ENCODE measurements at regions not wholly inside any gene's neighbourhood (a gene's known extent, or its start where the extent isn't known, plus 50 kb on each side); places are given as distances from the start of the nearest gene placed in this dataset.
"Not testable (repeated sequence)": the region's sequence is repeated elsewhere in the genome, so short reads cannot be mapped to it uniquely, and the experiment has no call there.

DNA sequence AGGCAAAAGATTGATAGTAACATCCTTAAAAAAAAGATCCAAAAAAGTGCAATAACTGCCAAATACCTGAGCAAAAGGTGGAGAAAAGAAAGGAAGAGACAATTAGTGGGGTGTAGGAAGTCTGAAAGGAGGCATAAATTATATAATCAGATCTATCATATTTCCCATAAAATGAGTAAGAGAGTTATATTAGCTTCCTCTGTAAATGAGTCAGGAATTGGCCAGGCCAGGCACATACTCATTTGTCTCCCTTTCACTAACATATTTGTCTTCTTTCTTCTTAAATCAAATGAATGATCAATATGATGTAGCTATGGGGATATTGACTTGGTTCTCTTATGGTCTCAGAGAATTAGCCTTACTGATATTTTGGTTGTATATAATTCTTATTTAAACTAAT is 292.3 kb upstream of the CADM2 start:
- no peak for DNase-seq (ENCODE audit: low read depth in 3 of 3, low spot score in 2 of 3)

DNA sequence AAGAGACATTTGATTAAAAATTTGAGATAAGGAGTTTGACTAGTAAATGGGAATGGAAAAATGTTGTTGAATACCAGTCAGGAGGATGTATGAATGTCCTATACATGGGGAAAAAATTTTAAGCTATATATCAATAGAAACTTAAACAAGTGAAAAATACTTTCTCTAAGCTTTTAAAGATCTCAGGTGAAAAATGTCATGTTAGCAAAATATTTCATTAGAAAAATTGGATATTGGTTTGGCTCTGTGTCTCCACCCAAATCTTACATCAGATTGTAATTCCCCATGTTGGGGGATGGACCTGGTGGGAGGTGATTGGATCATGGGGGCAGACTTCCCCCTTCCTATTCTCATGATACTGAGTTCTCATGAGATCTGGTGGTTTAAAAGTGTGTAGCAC is 279.6 kb upstream of the CADM2 start:
- no peak for DNase-seq (ENCODE audit: low read depth in 3 of 3, low spot score in 2 of 3)

DNA sequence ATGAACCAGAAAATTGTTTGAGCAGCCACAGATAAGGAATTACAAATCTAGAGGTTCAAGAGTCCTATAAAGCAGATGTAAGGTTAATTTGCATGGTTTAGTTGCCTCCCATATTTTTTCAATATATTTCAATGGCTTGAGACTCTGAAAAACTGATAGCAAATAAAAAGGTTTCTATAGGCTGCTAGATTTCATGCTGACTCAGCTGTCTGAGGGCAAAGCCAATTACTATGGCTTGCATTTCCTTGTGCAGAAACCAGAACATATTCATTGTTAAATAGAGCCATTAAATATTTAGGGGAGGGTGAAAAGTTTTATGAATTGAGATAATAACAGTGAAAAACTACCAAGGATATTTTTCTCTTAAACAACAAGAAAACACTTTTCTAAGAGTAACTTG is 278.1 kb upstream of the CADM2 start:
- no peak for DNase-seq (ENCODE audit: low read depth in 3 of 3, low spot score in 2 of 3)

DNA sequence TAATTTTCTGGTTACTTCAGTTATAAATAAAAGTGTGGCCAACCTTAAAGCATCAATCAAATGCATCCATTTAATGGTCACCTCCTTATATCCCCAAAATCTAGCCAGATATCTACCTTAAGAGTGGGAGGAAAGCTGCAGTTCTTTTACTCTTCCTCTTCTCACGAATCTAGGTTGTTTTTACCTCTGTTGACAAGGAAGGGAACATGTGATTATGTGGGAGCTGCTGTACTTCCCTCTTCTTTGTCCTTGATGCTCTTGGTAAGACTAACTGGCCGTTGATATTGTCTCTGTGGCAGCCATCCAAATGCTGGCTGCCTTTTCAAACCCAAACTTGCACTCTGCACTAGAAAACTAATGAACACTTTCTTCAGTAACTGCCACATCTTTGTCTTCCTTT is 275.3 kb upstream of the CADM2 start:
- DNase-seq (ENCODE audit: low read depth in 3 of 3, low spot score in 2 of 3): no peak

DNA sequence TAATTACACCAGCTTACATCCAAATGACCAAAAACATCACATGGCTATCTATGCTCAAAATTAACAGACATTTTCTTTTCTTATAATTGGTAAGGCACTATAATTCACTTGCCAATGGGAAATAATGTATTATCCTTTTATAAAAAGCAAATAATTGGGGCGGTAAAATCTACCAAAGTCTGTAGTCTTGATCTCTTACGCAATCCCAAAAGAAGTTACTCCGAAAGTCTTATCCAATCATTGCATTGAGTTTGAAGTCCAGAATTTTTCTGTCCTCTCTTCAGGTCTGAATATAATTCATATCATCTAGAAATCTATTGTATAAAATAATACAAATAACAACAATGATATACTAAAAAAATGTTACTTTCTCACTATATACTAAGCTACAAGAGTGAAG is 273.3 kb upstream of the CADM2 start:
- DNase-seq (ENCODE audit: low read depth in 3 of 3, low spot score in 2 of 3): no peak

DNA sequence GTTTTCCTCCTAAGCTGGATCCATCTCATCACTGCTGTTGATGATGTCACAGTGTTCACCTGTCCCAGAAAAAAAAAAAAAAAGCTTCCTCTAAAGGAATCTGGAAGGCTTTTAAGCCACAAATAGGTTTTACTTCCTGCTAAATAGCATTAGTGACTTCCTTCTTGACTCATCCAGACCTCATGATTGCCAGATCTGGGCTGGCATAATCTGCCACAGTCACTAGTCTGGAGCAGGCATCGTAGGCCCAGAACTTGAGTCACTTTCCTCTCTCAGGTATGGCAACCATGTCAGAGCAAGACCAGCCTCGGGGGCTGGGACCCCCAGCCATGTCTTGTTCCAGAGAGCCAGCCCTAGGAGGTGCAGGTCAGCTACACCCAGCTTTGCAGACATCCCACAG is 266.5 kb upstream of the CADM2 start:
- DNase-seq (ENCODE audit: low read depth in 3 of 3, low spot score in 2 of 3): no peak

DNA sequence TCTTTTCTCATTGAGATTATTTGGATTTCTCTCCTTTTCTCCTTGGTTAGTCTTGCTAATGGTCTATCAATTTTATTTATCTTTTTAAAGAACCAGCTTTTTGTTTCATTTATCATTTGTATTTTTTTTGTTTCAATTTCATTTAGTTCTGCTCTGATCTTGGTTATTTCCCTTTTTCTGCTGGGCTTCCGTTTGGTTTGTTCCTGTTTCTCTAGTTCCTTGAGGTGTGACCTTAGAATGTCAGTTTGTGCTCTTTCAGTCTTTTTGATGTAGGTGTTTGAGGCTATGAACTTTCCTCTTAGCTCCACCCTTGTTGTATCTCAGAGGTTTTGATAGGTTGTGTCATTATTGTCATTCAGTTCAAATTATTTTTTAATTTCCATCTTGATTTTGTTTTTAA is 248.5 kb upstream of the CADM2 start:
- not testable (repeated sequence) for DNase-seq (ENCODE audit: low read depth in 3 of 3, low spot score in 2 of 3)

DNA sequence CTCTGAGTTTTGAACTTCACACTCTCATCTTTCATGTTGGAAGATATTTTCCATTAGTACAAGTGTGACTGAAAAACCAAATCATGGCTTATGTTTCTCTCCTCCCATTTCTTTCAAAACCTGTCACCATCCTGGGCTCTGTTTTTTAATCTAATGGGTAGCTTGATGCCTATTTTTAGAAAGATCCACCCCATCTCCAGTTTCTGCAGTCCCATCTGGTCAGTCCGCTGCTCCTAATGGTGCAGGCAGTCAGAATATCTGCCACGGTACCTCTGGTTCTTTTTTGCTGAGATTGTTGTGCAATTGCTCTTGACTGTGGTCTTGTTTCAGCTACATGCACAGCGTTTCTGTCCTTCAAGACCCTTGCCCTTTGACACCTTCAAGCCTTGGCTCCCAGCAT is 240.9 kb upstream of the CADM2 start:
- no peak for DNase-seq (ENCODE audit: low read depth in 3 of 3, low spot score in 2 of 3)

DNA sequence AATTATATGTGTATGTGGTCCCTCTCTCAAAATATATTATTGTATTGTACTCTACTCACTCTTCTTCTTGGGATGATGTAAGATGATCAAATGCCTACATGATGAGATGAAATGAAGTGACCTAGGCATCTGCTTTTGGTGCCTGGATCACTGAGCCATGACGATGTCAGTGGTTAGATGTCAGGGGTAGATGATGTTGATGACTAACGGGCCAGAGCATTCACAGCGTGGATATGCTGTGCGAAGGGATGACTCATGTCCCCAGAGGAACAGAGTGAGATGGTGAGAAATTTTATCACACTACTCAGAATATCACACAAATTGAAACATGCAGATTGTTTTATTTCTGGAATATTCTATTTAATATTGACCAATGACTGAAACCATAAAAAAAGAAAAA is 233.9 kb upstream of the CADM2 start:
- DNase-seq (ENCODE audit: low read depth in 3 of 3, low spot score in 2 of 3): no peak

DNA sequence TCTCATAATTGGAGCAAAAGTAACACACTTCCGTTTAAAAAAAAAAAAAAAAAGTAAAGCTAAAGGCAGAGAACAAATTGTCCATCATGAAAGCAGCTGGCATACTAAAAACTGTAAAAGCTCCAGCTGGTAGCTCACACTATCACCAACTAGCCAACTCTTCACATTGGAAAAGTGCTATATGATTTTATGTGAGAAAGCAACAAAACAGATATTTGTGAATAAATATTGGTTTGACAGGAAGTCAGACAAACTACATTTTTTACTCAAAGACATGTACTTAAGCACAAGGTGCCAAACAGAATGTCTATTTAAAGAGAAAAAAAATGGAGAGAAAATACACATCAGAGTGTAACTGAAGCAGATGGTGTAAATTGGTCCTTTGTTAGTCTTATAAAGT is 231.2 kb upstream of the CADM2 start:
- DNase-seq (ENCODE audit: low read depth in 3 of 3, low spot score in 2 of 3): no peak

DNA sequence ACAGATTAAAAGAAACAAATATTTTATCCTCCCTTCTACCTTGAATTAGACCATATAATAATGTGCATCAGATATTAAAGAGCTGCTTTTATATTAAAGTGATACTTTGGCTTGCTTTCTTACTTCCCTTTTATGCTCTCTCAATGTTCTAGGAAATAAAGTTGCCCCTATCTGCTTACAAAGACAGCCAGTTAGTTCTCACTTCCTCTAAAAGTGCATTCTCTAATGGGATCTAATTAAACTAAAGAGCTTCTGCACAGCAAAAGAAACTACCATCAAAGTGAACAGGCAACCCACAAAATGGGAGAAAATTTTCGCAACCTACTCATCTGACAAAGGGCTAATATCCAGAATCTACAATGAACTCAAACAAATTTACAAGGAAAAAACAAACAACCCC is 224.1 kb upstream of the CADM2 start:
- not testable (repeated sequence) for DNase-seq (ENCODE audit: low read depth in 3 of 3, low spot score in 2 of 3)

DNA sequence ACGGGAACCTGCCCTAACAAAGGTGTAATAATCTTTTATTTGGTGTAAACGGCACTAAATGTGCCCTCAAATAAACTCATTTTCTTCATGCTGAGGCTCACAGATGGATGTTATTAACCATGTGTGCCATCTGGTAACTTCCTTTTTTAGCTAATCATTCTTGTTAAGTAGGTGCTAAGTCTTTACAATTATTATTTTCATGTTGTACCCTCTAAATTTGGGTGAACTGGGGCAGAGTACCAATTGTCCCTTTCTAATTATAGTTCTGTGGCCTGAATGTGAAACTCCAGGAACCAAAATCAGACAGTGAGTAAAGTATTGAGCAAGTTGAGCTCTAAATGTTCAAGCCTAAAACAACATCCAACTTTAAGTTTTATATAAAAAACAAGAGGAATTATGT is 220.7 kb upstream of the CADM2 start:
- no peak for DNase-seq (ENCODE audit: low read depth in 3 of 3, low spot score in 2 of 3)

DNA sequence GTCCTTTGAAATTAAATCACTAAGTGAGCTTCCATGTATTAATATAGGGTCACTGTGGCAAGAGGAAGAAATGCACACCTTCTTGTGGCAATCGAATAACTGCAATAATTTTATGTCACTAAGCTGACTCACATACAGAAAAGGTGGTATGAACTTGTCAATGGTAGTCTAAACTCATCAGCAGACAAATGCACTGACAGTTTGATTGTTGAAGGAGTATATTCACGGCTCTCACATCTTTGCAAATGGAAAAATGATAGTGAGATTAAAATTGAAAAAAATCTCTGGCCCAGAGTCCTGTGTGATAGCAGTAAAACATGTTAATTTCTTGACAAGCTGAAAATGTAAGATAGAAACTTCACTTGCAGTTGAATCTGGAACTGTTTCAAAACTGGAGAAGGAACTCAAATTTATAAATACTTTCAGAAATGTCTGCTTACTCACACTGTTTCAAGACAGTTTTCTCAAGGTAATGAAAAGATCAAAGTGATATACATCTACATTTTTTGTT is 215.8 kb upstream of the CADM2 start:
- DNase-seq (ENCODE audit: low read depth in 3 of 3, low spot score in 2 of 3): no peak

DNA sequence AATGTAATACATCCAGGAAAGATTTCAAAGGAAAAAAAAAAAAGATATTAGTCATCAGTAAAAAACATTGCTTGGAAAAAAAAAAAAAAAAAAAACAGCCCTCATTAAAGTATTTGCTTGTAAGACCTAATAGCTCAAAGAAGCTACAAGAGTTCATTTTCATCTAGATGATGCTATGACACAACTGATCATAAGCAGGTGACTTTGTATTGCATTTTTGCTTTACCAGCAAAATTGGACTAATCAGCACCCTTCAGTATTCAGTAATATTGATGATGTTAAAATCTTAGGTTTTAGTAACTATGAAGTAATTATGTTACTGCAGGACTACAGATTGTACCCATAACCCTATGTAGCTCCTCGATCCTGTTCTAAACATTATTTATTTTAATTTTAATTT is 214.7 kb upstream of the CADM2 start:
- no peak for DNase-seq (ENCODE audit: low read depth in 3 of 3, low spot score in 2 of 3)

DNA sequence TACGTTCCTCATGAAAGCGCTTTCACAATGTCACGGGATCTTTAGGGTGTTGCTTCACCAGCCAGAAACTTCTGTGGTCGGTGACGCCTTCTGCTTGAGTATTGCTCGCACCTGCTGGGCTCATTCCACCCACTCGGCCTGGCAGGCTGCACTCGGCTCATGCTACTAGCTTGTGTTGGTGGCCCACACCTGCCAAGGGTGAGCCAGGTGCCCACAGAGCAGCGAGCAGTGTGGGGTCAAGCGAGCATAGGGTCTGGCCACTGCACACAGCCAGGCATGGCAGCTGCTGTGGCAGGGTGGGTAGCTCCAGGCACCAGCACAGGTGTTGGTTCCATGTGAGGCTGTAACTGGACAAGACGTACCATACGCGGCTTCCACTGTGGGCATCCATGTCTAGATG is 202.9 kb upstream of the CADM2 start:
- no peak for DNase-seq (ENCODE audit: low read depth in 3 of 3, low spot score in 2 of 3)

DNA sequence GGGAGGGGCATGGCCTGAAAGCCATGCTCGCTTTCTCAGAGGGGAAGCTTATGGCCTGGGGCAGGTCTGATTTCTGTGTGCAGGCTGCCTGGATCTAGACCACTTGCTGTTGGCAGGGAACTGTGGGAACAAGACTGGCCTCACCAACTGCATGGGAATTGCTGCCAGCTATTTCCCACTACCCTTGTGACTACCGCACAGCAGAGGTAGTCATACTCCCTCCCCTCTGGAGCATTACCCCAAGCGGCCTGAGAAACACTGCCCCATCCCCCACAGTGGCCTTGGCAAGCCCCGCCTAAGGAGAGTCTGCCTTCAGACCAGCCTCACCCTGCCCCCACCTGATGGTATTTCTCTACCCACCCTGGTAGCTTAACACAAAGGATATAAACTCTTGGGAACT is 199.4 kb upstream of the CADM2 start:
- DNase-seq (ENCODE audit: low read depth in 3 of 3, low spot score in 2 of 3): no peak

DNA sequence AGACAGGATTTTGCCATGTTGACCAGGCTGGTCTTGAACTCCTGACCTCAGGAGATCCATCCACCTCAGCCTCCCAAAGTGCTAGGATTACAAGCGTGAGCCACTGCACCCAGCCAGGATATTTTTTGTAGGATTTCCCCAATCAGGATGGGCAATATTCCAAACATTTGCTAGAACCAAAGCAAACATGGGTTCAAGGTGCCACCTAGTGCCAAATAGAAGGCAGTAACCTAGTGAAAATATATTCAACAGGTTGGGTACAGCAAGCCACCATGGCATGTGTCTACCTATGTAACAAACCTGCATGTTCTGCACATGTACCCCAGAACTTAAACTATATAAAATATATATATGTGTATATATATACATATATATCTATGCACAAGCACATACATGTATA is 185.9 kb upstream of the CADM2 start:
- no peak for DNase-seq (ENCODE audit: low read depth in 3 of 3, low spot score in 2 of 3)

DNA sequence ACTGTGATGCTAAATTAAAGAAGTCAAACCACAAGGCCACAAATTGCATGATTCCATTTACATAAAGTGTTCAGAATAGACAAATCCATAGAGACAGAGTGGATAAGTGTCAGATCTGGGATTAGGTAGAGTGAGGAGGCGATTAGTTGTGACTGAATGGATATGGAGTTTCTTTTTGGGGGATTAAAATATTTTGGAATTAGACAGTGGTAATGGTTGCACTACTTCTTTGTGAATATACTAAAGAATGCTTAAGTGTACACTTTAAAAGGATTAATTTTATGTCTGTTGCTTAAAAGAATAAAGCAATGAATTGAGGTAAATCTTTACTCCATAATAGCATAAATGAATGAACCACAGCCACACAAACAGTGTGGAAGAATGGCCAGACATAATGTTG is 175.5 kb upstream of the CADM2 start:
- DNase-seq (ENCODE audit: low read depth in 3 of 3, low spot score in 2 of 3): no peak

DNA sequence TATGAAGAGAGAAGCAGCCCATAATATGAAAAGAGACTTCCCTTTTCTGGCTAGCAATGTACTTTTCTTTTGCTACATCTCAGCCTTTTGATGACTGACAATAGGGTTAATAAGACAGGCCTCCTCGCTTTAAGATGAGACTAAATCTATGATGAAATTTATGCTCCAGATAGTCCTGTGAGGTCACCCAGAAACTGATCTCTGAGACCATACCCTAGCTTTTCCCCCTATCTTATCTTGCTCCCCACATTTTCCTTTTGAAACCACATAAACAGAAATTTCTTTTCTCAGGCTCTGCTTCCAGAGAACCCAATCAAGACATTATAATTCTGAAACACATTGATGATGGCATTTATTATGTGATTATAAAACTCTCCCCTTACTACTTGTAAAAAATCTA is 168.8 kb upstream of the CADM2 start:
- DNase-seq (ENCODE audit: low read depth in 3 of 3, low spot score in 2 of 3): no peak

DNA sequence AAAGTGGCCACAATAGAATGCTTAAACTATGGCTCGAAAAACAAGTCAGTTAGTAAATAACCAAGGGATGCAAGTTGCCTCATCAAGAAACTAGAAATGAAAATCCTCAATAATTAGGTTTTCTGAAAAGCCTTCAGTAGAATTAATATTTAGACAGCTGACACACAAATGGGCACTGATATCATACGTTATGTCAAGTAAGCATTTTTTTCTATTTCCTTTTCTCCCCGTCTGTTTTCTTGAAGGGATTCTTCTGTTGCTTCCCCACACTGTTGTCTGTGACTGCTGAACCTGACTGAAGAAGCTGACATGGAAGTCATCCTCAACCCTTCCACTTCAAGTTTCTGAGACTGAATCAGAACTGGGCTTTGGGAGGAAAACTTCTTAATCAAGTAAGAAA is 151.8 kb upstream of the CADM2 start:
- no peak for DNase-seq (ENCODE audit: low read depth in 3 of 3, low spot score in 2 of 3)

DNA sequence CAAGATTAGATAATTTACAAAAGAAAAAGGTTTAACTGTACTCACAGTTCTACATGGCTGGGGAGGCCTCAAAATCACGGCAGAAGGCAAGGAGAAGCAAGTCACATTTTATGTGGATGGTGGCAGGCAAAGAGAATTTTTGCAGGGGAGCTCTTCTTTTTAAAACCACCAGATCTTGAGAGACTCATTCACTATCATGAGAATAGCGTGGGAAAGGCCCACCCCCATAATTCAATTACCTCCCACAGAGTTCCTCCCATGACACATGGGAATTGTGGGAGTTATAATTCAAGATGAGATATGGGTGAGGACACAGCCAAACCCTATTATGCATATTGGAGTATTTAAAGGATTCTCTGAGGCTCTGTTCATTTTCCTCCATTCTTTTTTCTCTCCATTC is 138.7 kb upstream of the CADM2 start:
- no peak for DNase-seq (ENCODE audit: low read depth in 3 of 3, low spot score in 2 of 3)

DNA sequence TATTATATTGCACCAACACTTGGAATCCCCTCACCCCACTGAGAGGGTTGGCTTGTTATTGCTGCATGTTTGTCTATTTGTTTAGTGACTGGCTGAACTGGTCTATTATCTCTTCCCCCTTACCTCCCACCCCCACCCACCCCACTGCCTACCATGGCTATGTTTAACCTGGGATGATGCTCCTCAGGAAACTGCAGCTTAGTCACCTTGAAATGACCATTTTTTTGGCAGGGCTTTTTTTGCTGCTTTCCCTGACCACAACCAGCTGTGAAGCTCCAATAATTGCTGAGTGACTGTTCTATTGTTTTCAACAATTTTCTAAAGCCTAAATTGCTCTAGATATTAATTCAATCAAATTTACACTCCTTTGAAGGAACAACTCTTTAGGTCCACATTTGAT is 137.9 kb upstream of the CADM2 start:
- no peak for DNase-seq (ENCODE audit: low read depth in 3 of 3, low spot score in 2 of 3)

DNA sequence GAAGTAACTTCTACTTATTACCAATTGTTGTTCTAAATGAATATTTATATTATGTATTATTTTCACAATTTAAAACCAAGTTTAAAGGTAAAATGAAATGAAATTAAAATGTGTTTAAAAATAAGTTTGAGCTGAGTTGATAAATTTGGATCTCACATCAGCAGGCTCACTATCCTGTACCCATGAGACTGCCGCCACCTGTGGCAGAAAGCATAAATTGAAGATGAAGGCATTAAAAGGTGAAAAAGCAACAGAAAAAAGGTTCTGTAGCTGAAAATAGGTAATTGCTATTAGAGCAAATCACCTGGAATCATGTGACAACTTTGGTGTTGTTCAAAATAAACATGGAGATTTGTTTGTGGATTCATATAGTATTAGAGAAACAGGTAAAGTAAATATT is 133.0 kb upstream of the CADM2 start:
- no peak for DNase-seq (ENCODE audit: low read depth in 3 of 3, low spot score in 2 of 3)

DNA sequence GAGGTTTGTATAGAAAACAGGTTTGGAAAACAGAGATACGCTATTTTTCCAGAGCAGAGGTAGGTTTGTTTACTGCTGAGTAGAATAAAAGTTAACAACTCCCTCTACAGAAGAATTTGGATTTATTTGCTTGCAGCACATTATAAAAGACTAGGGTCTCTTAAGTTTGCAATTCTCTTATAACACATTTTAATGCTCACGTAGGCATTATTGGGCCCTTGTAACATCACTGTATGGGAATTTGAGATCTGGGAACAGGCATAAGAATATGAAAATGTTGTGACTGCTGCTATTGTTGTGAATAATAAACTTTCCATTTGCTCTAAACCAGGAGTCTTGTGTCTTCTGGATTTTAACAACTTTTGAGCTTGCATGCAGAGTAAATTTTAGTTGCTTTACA is 128.3 kb upstream of the CADM2 start:
- DNase-seq (ENCODE audit: low read depth in 3 of 3, low spot score in 2 of 3): no peak
